Right ventricle myocardium inferior (tissue), 1 donor: ENCODE measurements at regions not wholly inside any gene's neighbourhood (a gene's known extent, or its start where the extent isn't known, plus 50 kb on each side); places are given as distances from the start of the nearest gene placed in this dataset.

Experiments used
- ATAC-seq: fragments of 200-7000 bp; cut with Tn5 transposase; one replicate; pipeline ENCODE4 v1.9.1; 2020; ENCODE audit warnings: mild to moderate bottlenecking, moderate library complexity
- DNase-seq: peaks from one replicate; pipeline ENCODE4 v3.0.0; 2021; ENCODE audit errors: missing footprints
- intact Hi-C: fragments of 100-400 bp; cut with DNase I; formaldehyde crosslinking; loops from one replicate; pipeline ENCODE4 v1.11.0; 2022
- donor health status: DM: no; HTN: yes; CAD: no; lungs with severe emphysema.

- ATAC-seq = no peak
- intact Hi-C loops = no loop called here
- DNase-seq = no peak
Observed at GRCh38 chrX:98422536-98422935, 1538.8 kb downstream of the RPA4 start.

GRCh38 chrX:98432413-98432812, 1548.7 kb downstream of the RPA4 start:
- ATAC-seq = no peak
- intact Hi-C loops = no loop called here
- no peak for DNase-seq

GRCh38 chrX:98448524-98448923, 1564.8 kb downstream of the RPA4 start:
- intact Hi-C loops = no loop called here

GRCh38 chrX:98452456-98452855, 1568.7 kb downstream of the RPA4 start:
- intact Hi-C loops = no loop called here
- ATAC-seq = no peak
- DNase-seq = no peak

More at GRCh38 chrX:98448524-98448923, 1564.8 kb downstream of the RPA4 start:
- ATAC-seq (no peak), DNase-seq (peak; percentile 35)

DNA sequence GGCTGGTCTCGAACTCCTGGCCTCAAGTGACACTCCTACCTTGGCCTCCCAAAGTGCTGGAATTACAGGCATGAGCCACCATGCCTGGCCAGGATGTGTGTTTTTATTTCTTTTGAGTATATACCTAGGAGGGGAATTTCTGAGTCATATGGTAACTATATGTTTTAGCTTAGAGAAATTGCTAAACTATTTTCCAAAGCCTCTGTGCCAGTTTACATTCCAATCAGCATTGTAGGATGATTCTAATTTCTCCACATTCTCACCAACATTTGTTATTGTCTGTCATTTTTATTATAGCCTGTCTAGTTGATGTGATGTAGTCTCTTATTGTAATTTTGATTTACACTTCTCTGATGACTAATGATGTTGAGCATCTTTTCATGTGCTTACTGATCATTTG, 1576.0 kb downstream of the RPA4 start:
- no peak for ATAC-seq
- DNase-seq = no peak
- intact Hi-C loops = no loop called here

DNA sequence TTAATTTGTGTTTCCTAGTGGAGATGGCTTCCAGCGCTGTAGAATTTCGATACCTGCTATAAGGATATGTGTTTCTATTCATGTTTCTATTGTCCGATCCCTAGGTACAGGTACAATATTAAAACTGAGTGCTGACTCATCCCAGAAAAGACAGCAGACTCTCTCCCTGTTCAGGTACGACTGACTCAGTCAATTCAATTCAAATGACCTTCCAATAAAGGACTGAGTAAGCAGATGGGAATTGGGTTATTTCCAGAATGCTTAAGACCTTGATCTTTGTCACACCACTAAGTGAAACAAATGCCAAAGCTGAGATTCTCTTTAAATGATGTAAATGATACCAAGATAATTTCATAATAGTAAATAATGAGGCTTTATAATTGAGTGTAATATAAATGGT, 1596.9 kb downstream of the RPA4 start:
- intact Hi-C loops = no loop called here
- ATAC-seq (no peak), DNase-seq (no peak)

DNA sequence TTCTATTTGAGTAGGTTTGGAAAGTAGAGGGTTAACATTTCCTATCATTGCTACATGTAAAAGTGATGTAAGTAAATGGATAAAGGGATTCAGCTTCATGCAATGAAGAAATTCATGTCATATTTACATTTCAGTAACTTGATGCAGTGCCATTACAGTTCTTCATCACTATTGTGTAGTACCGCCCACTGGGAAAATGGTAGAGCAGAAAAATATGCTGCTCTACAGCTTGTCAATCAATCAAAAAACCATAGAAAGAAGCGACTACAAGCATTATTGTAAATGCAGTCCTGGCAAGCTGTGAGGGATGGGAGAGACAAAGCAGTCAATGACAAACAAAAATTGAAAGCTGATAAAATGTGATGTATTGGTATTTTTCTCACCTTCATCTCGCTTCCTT, 1597.9 kb downstream of the RPA4 start:
- intact Hi-C loops = no loop called here
- DNase-seq (no peak), ATAC-seq (no peak)

DNA sequence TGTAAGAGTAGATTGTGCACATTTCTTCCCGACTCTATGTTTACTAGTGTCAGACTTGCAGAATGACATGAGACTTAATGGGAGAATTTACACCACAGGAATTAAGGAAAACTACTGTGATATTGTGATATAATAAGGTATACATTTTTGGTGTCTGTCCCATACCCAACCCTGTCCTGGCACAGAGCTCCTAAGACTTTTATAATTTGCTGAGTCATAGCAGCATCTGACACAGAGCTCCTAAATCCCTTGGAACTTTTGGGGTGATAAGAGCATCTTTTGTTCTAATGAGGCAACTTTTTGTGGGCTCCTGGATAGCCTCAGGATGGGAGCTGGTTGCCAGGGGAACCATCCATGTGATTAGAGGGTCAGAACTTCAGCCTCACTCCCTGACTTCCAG, 1607.0 kb downstream of the RPA4 start:
- ATAC-seq = no peak
- intact Hi-C loops = no loop called here
- DNase-seq = no peak

GRCh38 chrX:98501426-98501825, 1617.7 kb downstream of the RPA4 start:
- DNase-seq = no peak
- ATAC-seq = no peak
- intact Hi-C loops = no loop called here

GRCh38 chrX:98506907-98507306, 1623.2 kb downstream of the RPA4 start:
- no peak for ATAC-seq
- intact Hi-C loops = no loop called here
- no peak for DNase-seq

GRCh38 chrX:98514032-98514431, 1630.3 kb downstream of the RPA4 start:
- DNase-seq (no peak), ATAC-seq (no peak)
- intact Hi-C loops = no loop called here

- intact Hi-C loops = no loop called here
- DNase-seq = no peak
- ATAC-seq = no peak
Observed at GRCh38 chrX:98516120-98516519, 1632.4 kb downstream of the RPA4 start.

- intact Hi-C loops = no loop called here
- ATAC-seq (no peak), DNase-seq (no peak)
Observed at GRCh38 chrX:98523026-98523425, 1639.3 kb downstream of the RPA4 start.

DNA sequence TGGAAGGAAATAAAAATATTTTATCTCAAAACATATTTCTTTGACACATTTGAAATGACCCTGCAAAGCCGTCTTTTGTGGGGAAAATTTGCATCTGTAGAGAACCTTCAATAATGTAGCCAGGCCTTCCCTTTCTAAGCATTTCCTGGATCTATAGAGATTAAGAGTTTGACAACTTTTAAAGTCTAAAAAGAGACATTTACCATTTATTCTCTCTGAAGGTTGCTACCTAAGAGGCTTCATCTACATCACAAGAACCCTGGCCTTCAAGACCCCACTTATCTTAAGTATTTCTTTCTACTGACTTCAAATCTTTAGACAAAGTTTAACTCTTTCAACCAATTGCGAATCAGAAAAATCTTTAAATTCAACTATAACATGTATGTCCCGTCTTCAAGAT, 1639.8 kb downstream of the RPA4 start:
- DNase-seq (no peak), ATAC-seq (no peak)
- intact Hi-C loops = no loop called here

GRCh38 chrX:98548519-98548918, 1664.8 kb downstream of the RPA4 start:
- no peak for DNase-seq
- no peak for ATAC-seq

GRCh38 chrX:98568795-98569194, 1685.1 kb downstream of the RPA4 start:
- no peak for ATAC-seq
- DNase-seq = no peak
- intact Hi-C loops = no loop called here

More at GRCh38 chrX:98548519-98548918, 1664.8 kb downstream of the RPA4 start:
- intact Hi-C loops = no loop called here

DNA sequence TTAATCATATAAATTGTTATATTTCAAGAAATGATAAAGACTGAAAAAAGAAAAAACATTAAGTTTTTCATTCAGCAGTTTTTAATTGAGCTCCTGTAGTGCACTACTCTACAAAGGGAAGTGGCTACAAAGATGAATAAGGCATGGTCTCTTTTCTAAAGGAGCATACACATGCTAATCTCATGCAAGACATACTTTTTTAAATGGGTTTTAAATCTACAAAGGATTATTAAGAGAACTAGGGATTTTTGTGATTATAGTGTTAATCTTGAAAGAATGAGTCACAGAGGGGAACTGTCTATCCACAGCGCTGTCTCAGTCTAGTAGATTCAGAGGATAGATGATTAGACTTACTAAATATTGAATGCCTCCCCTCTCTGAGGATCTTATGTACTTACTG, 1722.2 kb downstream of the RPA4 start:
- no peak for ATAC-seq
- intact Hi-C loops = no loop called here
- no peak for DNase-seq

GRCh38 chrX:98607739-98608138, 1724.0 kb downstream of the RPA4 start:
- DNase-seq (no peak), ATAC-seq (no peak)
- intact Hi-C loops = no loop called here

- ATAC-seq = no peak
- no peak for DNase-seq
- intact Hi-C loops = no loop called here
Observed at GRCh38 chrX:98627645-98628044, 1743.9 kb downstream of the RPA4 start.

GRCh38 chrX:98637451-98637850, 1753.7 kb downstream of the RPA4 start:
- no peak for DNase-seq

GRCh38 chrX:98646351-98646750, 1762.6 kb downstream of the RPA4 start:
- no peak for ATAC-seq
- intact Hi-C loops = no loop called here
- DNase-seq = no peak

More at GRCh38 chrX:98637451-98637850, 1753.7 kb downstream of the RPA4 start:
- intact Hi-C loops = no loop called here
- ATAC-seq = no peak

DNA sequence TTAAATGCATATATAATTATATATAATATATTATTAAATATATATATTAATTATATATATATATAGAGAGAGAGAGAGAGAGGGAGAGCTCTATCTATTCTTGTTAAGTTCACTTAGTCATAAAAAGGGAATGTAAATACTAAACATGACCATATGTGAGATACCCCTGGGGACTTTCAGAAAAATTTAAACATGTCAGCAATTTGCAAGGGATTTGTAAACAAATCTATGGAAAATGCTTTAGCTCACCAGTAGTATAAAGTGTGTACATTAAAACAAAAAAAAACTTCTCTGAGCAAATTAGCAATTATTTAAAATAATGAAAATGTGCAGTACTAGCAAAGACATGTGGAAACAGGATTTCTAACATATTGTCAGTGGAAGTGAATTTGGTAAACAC, 1755.5 kb downstream of the PCDH19 start:
- DNase-seq (no peak), ATAC-seq (no peak)
- intact Hi-C loops = no loop called here
